ENCODE measurements at regions not wholly inside any gene's neighbourhood (a gene's known extent, or its start where the extent isn't known, plus 50 kb on each side); places are given as distances from the start of the nearest gene placed in this dataset.

DNA sequence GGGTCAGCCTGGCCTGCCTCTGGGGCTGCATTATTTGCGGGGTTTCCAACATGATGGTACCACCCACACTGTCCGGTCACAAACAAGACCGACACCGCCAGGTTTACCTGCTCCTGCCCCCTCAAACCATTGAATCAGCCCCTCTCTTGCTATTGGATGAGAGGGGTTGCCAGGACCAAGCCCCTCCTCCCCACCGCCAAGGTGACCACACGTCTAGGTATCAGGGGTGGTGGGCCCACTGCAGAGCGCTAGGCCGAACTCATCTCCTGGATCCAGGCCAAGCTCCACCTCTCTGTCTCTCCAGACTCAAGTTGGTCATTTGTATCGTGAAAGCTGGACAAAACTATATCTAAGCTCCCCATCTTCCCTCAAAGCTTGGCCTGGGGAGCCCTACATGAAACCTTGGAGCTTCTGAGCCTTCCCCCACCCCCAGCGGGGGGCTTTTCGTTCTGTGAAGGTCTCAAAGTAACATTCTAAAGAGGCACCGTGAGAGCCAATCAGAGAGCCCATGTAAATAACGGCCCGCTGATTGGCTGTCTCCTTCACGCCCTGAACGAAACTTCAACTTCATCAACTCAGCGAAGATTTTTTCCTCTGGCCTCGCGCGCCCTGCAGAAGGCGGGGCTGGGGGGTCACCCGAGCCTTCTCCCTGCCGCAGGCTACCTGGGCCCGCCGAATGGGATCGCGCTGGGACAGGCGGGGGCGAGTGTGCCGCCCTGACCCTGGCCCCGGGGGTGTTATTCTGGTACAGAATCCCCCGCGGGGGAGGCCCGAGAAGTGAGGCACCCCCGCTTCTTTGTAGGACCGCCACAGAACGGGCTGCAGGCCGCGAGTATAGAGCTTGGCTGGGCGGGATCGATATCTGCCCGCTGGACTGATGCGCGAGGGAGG, 49.6 kb upstream of the PSD2 start:
- Mint-ChIP-seq H3K4me3 (peak overlapping the region; percentile 87 to 91 (median 90)), H3K36me3 (peaks cover 0 to 3% (median 0%) of the 10 kb centered on the region in 3 donors), H3K9me3 (no peaks in the 10 kb centered on the region), H3K4me1 (peaks cover 16 to 34% (median 25%) of the 10 kb centered on the region in 3 donors), H3K27me3 (no peaks in the 10 kb centered on the region), H3K27ac (peak overlapping the region; percentile 37 to 99 (median 86))
- Histone ChIP-seq H3K36me3 (ENCODE audit: insufficient read depth, low read length) (no peaks in the 10 kb centered on the region), H3K27me3 (ENCODE audit: insufficient read depth, low read length, poor library complexity, severe bottlenecking) (peaks cover 11% of the 10 kb centered on the region), H3K4me3 (ENCODE audit: low read length) (peak overlapping the region; percentile 70), H3K27ac (ENCODE audit: low read depth, low read length) (no peak overlapping the region), H3K4me1 (ENCODE audit: insufficient read depth, low read length) (peaks cover 24% of the 10 kb centered on the region), H3K9me3 (ENCODE audit: low read length) (no peaks in the 10 kb centered on the region)
- ChIA-PET POLR2A (interaction anchor here (2.8 kb wide), 1 partner anchor 36 kb away, joined by 19 read pairs; no protein-coding TSS in a partner anchor), CTCF (interaction anchor here (1.0 to 6.4 kb wide), 6 partner anchors 9 to 113 kb away, joined by 3 to 34 read pairs (median 4); no protein-coding TSS in a partner anchor)
- peak; percentile 33 to 74 (median 46) for DNase-seq

All from CD8-positive, alpha-beta memory T cell (primary cell).